ENCODE measurements at regions not wholly inside any gene's neighbourhood (a gene's known extent, or its start where the extent isn't known, plus 50 kb on each side); places are given as distances from the start of the nearest gene placed in this dataset.

GRCh38 chr13:44231786-44232516 is 141.7 kb upstream of the SERP2 start:
- H3K27ac ChIP-seq, result peak overlapping the region; percentile 26 to 84 (median 75)
- 68% methylated on average over 15 of the region's 15 CpGs for WGBS, 2 donors
- peak; percentile 49 to 52 for DNase-seq (ENCODE audit: low spot score in 2 of 2)
- H3K4me1 ChIP-seq, result peaks cover 0 to 46% (median 30%) of the 10 kb centered on the region in 4 donors
- TF ChIP-seq CTCF (IDR thresholded peaks at IDR 0.05) (peak in 1 of 5 experiments; percentile 27), EP300 (IDR thresholded peaks at IDR 0.05) (peak; percentile 44 to 93), POLR2A (IDR thresholded peaks at IDR 0.05) (no peak)
- H3K4me3 ChIP-seq, result no peak overlapping the region
- no peaks in the 10 kb centered on the region for H3K9me3 ChIP-seq
- no peaks in the 10 kb centered on the region for H3K27me3 ChIP-seq
- H3K36me3 ChIP-seq, result no peaks in the 10 kb centered on the region

GRCh38 chr13:44232774-44233173 is 140.8 kb upstream of the SERP2 start:
- Histone ChIP-seq H3K9me3 (no peaks in the 10 kb centered on the region), H3K27me3 (no peaks in the 10 kb centered on the region), H3K4me1 (peaks cover 0 to 53% (median 36%) of the 10 kb centered on the region in 4 donors), H3K27ac (peak overlapping the region; percentile 26 to 81 (median 75)), H3K36me3 (no peaks in the 10 kb centered on the region), H3K4me3 (no peak overlapping the region)
- no peak for TF ChIP-seq CTCF (IDR thresholded peaks at IDR 0.05)
- no peak for TF ChIP-seq POLR2A (IDR thresholded peaks at IDR 0.05)
- TF ChIP-seq EP300 (IDR thresholded peaks at IDR 0.05), result no peak
- WGBS, 2 donors, result 68 to 77% methylated on average over 6 of the region's 6 CpGs
- no peak for DNase-seq (ENCODE audit: low spot score in 2 of 2)

- H3K9me3 ChIP-seq, result no peaks in the 10 kb centered on the region
- DNase-seq (ENCODE audit: low spot score in 2 of 2), result no peak
- no peak overlapping the region for H3K4me3 ChIP-seq
- peak overlapping the region in 3 of 4 donors; percentile 76 to 97 (median 89) for H3K27ac ChIP-seq
- H3K4me1 ChIP-seq, result peaks cover 0 to 61% (median 41%) of the 10 kb centered on the region in 4 donors
- H3K36me3 ChIP-seq, result no peaks in the 10 kb centered on the region
- H3K27me3 ChIP-seq, result no peaks in the 10 kb centered on the region
- WGBS, 2 donors, result 85 to 86% methylated on average over 1 of the region's 1 CpG
- no peak for TF ChIP-seq EP300 (IDR thresholded peaks at IDR 0.05)
Observed at GRCh38 chr13:44234566-44234965, 139.1 kb upstream of the SERP2 start.

- no peaks in the 10 kb centered on the region for H3K9me3 ChIP-seq
- 63 to 78% methylated on average over 1 of the region's 1 CpG for WGBS, 2 donors
- H3K4me1 ChIP-seq, result peaks cover 0 to 58% (median 37%) of the 10 kb centered on the region in 4 donors
- peak in 1 of 2 donors; percentile 56 for TF ChIP-seq EP300 (IDR thresholded peaks at IDR 0.05)
- no peak for TF ChIP-seq CTCF (IDR thresholded peaks at IDR 0.05)
- TF ChIP-seq POLR2A (IDR thresholded peaks at IDR 0.05), result no peak
- peak in 1 of 2 donors; percentile 52 for DNase-seq (ENCODE audit: low spot score in 2 of 2)
- H3K4me3 ChIP-seq, result no peak overlapping the region
- H3K36me3 ChIP-seq, result no peaks in the 10 kb centered on the region
- H3K27ac ChIP-seq, result peak overlapping the region; percentile 76 to 97 (median 89)
- H3K27me3 ChIP-seq, result no peaks in the 10 kb centered on the region
Observed at GRCh38 chr13:44236370-44236769, 137.3 kb upstream of the SERP2 start.

- peak overlapping the region; percentile 76 to 97 (median 89) for H3K27ac ChIP-seq
- 58 to 70% methylated on average over 5 of the region's 5 CpGs for WGBS, 2 donors
- H3K4me3 ChIP-seq, result no peak overlapping the region
- TF ChIP-seq CTCF (IDR thresholded peaks at IDR 0.05) (no peak), POLR2A (IDR thresholded peaks at IDR 0.05) (no peak), EP300 (IDR thresholded peaks at IDR 0.05) (no peak)
- DNase-seq (ENCODE audit: low spot score in 2 of 2), result no peak
- no peaks in the 10 kb centered on the region for H3K27me3 ChIP-seq
- no peaks in the 10 kb centered on the region for H3K36me3 ChIP-seq
- H3K9me3 ChIP-seq, result no peaks in the 10 kb centered on the region
- H3K4me1 ChIP-seq, result peaks cover 0 to 53% (median 33%) of the 10 kb centered on the region in 4 donors
Observed at GRCh38 chr13:44236801-44237207, 136.8 kb upstream of the SERP2 start.

Data from tibial nerve (tissue), 4 donors.